Activated T-cell treated with anti-CD3 and anti-CD28 coated beads for 1 hour (primary cell): ENCODE measurements at regions not wholly inside any gene's neighbourhood (a gene's known extent, or its start where the extent isn't known, plus 50 kb on each side); places are given as distances from the start of the nearest gene placed in this dataset.
"Not testable (repeated sequence)": the region's sequence is repeated elsewhere in the genome, so short reads cannot be mapped to it uniquely, and the experiment has no call there.

ENCODE experiments used
- DNase-seq: peaks from one replicate; pipeline ENCODE4 v3.0.0-alpha.2; 2020; ENCODE audit warnings: low read depth

DNA sequence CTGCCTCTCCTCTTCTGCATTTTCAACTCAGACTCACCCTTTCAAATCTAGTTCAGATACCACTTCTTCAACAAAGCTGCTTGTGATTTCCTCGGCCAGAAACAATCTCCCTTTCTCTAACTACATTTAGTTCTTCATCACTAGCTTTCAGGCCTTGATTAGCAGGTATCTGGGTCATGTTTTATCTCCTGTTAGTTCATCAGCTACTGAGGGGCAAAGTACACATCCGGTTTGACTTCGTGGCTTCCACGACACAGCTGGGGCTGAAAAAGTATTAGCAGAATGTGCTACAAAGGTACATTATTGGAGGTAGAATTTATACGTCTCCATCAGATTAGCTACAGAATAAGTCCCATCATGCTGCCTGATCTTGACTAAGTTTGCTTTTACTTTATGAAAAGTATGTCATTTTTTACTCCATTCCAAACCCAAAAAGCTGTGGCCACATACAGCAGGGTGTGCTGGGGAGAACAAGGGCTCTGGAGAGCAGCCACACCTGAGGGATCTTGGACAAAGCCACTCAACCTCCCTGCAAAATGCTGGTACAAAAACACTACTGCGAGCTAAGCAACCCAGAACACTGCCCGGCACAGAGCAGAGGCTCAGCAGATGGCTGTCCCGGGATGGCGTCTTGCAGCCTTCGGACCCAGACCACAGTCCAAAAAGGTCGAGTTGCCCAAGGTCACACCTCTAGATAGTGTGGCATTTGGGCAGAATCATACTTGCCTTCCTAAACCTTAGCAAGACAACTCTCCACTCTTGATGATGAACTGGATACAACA is 120.5 kb upstream of the PRKX start:
- not testable (repeated sequence) for DNase-seq

DNA sequence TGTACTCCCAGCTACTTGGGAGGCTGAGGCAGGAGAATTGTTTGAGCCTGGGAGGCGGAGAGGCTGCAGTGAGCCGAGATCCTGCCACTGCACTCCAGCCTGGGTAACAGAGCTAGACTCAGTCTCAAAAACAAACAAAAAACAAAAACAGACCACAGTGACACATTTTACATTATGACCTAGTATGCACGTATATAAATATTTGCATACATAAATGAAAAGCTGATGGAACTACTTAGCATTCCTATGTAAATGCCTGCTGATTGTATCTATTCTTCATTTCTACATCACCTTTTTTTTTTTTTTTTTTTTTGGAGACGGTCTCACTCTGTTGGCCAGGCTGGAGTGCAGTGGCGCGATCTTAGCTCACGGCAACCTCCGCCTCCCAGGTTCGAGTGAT is 116.6 kb upstream of the PRKX start:
- DNase-seq: not testable (repeated sequence)

DNA sequence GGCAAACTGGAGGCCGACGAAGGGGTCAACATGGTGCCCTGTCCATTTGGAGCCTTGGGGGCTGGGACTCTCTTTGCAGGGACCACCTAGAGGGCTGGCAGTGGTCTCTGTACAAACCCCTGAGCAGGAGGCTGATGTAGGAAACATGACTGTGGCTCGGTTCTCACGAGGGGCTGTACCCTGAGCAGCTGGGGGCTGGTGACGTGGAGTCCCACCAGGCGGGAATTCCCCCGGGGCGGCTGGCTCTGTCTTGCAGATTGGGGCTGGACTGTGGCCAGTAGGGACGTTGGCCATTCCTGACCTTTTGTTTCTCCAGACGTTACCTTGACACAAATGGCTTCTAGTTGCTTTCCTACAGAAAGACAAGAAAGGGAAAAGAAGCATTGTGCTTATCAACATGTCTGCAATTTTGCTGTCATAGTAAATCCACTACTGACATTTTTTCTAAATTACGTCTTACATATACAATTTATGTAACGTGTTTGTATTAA is 115.6 kb upstream of the PRKX start:
- not testable (repeated sequence) for DNase-seq

DNA sequence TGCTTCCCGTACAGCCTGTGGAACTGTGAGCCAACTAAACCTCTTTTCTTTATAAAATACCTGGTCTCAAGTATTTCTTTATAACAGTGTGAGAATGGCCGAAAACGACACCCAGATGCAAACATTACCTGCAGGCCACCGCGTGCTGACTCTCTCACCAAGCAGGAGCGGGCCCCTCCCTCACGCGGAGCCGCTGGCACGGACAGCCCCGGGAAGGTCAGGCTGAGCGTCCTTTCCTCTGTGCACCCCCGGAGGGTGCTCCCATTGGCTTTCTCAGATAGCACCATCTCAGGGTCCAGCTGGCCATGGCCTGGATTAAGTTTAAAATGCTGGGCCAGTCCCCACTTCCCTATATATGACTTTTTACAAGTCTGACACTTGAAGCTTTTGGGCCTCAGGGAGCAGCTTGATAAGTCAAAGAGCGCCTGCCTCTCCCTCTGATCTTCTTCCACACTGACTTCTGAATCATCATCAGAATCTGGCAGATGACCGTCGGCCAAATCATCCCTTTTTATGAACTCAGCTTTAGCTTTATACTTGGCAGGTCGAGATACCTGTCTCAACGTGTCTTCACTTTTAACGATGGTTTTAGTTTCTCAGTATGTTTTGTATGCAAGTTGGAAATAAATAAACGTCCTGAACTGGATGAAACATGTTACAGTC is 115.1 kb upstream of the PRKX start:
- not testable (repeated sequence) for DNase-seq

DNA sequence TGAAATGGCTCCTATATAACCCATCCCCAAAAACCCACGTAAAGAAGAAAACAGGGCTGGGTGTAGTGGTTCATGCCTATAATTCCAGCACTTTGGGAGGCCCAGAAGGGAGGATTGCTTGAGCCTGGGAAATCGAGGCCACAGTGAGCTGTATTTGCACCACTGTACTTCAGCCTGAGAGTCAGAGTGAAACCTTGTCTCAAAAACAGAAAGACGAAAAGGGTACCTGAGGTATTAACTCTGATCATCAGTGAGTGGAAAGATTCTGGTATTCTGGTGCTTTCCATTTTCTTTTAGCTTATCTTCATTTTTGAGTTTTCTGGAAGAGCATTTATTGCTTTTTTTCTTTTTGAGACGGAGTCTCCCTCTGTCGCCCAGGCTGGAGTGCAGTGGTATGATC is 110.6 kb upstream of the PRKX start:
- not testable (repeated sequence) for DNase-seq

DNA sequence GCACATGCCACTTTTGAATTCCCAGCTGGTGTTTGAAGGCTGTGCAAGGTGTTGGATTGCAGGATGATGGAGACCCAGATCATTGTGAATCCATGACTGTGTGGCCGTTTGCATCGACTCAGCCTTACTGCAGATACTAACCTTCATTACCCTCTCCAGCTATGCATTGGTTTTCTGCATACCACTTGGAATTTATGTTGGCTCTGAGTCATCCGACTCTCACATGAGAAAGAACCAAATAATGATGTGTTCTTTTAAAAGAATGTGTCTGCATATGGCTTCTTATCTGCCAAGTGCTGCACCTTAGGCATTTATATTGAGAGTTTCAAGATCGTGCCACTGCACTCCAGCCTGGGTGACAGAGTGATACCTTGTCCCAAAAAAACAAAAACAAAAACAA is 106.7 kb upstream of the PRKX start:
- DNase-seq: no peak

DNA sequence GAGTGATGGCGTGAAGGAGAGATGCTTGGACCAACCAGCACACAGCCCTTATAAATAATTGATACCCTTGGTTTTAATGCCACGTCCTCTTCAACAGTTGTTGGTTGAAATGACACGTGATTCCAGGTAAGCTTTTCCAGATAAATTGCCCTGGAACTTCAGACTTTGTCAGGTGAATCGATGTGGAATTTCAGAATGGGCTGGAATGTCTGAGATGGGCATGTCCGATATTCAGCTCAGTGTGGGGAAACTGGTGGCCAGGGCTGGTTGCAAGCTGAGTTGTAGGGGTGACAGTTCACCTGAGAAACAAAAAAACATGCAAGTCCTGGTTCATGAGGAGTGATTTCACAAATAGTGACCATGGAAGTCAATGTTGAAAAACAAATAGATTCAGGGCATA is 104.0 kb upstream of the PRKX start:
- not testable (repeated sequence) for DNase-seq

DNA sequence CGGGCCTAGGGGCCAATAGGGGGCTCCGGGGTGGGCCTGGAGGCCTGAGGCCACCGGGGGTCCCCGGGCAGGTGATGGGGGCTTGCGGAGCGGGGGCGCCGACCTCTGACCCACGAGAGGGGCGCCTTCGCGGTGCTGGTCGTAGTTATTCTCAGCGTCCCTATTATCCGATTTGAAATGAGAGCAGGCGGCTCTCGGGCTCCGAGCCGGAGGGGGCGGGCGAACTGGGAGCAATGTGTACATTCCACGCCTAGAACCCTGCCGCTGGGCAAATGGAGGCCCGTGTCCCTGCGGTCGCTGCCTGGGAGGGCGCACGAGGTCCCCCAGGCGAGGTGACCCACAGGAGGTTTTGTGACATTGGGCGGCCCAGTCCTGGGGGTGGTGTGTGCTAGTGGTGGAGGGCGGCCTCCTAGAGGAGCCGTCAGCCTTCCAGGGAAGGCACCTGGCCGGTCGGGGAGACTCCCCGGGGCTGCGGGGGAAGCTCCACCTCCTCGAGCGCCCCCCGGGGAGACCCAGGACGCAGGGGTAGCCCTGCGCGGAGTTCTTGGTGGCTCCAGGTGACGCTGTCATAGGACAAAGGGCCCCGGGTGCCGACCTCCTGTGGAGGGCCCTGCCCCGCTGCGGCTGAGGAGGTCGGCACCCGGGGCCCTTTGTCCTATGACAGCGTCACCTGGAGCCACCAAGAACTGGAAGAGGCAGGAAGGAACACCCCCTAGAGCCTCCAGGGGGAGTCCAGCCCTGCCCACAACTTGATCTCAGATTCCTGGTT is 102.6 kb upstream of the PRKX start:
- DNase-seq: peak; percentile 5

DNA sequence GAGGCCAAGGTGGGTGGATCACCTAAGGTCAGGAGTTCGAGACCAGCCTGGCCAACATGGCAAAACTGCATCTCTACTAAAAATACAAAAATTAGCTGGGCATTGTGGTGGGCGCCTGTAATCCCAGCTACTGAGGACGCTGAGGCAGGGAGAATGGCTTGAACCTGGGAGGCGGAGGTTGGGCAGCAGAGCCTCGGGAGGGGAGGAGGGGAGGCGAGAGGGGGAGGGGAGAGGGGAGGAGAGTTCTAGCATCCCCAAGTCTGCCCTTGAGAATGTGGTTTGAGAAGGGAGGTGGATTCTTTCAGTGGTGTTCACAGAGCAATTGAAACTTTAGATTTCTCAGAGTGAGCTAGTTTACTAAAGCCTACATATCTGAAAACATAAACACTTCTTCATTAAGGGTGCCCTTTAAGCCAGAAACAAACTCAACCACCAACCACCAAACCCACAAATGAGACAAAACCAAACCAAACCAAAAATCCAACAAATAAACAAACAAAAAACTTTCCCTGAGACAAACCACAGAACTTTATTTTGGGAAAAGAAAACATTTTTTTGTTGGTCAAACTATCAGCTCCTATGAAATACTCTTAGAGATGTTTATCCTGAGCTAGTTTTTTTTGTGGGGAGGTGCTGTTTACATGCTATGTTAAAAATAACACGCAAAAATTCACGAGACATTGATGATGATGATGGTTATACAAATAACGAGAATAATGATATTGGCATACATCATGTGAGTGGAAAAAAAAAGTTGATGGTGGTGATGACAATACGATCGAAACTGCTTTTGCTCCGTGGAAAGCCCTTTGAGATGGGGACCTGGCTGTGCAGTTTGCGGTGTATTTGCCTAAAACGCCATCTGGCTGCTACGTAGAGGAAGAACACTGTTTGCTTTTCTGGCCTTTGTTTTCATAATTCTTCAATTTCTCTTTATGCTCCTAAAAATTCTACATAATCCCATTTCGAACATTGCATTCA is 98.2 kb upstream of the PRKX start:
- no peak for DNase-seq

DNA sequence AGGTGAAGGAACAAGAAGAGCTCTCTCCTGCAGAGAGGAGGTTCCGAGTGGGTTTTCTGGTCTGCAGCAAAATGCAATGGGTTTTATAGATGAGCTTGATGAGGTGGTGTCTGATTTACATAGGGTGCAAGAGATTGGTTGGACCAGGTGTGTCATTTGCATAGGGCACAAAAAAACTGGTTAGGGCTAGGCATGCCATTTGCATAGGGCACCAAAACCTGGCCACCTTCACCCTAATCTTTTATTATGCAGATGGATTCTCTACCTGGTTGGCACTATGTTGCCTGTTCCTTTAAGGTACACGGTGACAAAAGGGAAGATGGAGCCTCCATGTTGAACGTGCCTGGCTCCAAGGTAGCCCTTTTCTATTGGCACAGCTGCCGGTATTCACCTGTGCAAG is 94.5 kb upstream of the PRKX start:
- DNase-seq: no peak

DNA sequence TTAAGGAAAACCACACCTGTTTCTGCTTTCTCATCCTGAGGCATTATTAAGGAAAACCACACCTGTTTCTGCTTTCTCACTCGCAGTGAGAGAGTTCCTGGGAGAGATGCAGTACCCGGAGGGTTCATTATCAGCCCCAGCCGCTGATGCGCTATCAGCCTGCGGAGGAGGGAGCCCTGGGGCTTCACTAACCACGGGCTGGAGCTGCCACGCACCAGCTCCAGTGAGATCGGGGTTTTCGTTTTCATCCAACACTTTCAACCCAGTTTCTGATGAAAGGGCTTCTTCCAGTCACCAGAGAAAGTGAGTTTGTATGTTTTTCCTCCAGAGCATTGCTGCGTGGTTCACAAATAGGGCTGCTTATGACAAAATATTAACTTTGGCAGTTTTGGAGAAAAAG is 93.2 kb upstream of the PRKX start:
- DNase-seq: no peak

DNA sequence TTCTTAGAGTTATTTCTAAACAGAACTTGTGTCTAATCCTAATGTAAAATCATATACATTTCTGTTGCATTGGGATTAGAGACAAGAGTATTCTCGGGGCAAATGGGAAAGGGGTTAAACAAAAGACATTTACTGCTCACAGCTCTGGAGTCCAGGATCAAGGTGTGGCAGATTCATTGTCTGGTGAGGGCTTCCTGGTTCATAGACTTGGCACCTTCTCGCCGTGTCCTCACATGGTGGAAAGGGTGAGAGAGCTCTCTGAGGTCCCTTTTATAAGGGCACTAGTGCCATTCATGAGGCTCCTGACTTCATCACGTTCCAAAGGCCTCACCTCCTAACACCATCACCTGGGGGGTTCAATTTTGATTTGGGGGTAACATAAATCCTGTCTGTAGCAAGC is 90.3 kb upstream of the PRKX start:
- no peak for DNase-seq

DNA sequence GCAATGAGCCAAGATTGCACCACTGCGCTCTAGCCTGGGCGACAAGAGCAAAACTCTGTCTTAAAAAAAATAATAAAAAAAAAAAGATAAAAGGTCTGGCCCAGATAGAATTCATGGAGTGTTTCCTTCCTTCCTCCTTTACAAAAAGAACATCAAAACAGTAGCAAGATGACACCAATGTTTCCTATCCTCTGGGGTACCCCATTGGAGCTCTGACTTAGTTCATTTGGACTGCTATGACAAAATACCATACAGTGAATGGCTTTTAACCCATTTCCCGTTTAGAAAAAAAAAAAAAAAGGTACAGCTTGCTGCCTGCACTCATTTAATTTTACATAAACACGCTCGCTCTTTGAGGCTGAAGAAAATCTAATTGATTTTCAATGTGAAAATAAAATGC is 89.9 kb upstream of the PRKX start:
- DNase-seq: no peak

DNA sequence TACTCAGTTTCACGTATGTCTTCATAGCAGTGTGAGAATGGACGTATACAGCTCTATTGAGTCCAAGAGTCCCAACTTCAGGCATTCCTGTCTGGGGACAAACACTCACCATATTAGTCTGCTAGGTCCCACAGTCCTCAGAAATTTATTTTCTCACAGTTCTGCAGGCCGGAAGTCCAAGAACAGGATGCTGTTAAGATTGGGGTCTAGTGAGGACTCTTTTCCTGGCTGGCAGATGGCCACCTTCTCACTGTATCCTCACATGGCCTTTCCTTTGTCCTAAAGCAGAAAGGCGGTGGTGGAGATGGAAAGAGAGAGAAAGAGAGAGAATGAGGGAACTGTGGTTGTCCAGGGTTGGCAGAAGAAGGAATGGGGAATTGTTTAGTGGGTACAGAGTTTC is 82.0 kb upstream of the PRKX start:
- not testable (repeated sequence) for DNase-seq

DNA sequence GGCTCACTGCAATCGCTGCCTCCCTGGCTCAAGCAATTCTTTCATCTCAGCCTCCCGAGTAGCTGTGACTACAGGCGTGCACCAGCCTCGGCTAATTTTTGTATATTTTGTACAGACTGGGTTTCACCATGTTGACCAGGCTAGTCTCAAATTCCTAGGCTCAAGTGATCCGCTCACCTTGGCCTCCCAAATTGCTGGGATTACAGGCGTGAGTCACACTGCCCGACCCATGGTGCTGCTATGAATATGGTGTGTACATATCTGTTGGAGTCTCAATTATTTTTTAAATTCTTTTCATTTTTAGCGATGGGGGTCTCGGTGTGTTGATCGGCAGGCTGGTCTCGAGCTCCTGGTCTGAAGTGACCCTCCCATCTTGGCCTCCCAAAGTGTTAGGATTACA is 78.0 kb upstream of the PRKX start:
- no peak for DNase-seq

DNA sequence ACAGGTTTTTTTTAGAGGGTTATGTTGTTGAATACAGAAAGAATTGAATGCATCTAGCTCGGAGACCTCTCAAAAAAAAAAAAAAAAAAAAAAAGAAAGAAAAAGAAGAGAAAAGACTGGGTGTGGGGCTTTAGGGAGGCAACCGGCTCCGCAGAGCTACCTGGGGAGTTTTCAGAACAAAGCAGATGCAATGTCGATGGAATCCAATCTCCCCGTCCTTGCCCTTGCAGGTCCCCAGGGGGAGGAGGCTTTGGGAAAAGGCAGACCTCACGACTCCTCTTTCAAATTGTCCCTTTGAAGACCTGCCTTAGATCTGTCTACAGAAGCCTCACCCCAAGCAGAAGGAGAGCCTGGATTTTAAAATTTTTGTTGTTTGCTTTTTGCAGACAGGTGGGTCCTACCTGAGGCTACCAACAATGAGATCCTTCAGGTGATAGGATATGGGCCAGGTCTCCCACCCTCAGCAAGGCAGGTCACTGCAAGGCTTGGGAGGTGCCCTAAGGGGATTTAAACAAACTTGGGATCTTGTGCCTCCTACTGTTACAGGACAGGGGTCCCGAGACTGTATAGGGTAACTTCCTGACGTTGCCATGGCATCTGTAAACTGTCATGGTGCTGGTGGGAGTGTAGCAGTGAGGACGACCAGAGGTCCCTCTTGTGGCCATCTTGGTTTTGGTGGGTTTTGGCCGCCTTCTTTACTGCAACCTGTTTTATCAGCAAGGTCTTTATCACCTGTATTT is 75.2 kb upstream of the PRKX start:
- DNase-seq: no peak

DNA sequence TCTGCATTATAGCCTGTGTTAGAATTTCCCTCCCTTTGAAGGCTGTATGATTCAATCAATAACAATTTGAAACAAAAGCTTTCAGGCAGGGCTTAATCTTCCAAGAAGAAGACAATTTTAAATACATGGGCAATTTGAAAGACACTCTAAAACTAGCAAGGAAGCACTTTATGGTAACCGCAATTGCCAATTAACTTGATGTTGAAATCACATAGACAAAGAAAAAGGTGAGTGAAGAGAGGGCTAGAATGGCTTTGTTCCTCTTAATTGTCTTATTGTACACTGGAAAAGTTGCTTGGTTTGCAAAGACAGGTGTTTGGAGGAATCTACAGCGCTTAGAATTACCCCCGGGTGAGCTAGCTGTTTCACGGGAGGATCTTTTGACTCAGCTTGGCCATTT is 74.4 kb upstream of the PRKX start:
- DNase-seq: no peak

DNA sequence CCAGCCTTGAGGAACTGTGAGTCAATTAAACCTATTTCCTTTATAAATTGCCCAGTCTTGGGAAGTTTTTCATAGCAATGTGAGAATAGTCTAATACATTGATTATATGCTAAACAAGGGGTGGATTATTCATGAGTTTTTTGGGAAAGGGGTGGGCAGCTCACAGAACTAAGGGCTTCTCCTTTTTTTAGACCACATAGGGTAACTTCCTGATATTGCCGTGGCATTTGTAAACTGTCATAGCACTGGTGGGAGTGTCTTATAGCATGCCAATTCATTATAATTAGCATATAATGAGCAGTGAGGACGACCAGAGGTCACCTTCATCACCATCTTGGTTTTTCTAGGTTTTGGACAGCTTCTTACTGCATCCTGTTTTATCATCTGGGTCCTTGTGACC is 72.4 kb upstream of the PRKX start:
- DNase-seq: not testable (repeated sequence)

DNA sequence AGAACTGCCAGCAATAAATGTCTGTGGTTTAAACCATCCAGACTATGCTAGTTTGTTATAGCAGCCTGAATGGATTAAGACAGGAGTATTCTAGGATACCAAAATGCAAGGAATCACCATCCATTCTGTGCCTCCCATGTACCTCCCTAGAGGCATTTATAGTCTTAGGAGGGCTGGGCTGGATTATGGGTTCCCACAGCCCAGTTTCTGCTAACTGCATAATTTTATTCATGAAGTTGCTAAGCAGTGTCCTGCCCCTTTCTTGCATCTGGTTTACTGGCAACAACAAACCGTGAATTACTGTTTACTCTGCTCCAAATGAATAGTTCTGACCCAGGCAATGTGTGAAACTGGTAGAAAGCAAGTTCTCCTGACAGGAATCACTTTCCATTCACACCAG is 67.1 kb upstream of the PRKX start:
- no peak for DNase-seq

DNA sequence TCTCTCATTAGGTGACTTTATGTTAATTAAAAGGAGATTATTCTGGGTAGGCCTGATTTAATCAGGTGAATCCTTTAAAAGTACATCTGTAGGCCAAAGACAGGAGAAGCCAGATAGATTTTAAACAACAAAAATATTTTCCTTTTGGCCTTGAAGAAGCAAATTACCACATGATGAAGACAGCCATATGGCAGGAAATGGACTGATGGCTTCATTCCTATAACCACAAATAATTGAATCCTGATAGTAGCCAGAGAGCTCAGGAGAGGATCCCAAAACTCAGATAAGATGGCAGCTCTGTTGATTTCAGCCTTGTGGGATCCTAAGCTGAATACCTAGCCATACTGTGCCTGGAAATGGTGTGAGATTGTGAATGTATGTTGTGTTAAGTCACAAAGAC is 66.1 kb upstream of the PRKX start:
- no peak for DNase-seq

DNA sequence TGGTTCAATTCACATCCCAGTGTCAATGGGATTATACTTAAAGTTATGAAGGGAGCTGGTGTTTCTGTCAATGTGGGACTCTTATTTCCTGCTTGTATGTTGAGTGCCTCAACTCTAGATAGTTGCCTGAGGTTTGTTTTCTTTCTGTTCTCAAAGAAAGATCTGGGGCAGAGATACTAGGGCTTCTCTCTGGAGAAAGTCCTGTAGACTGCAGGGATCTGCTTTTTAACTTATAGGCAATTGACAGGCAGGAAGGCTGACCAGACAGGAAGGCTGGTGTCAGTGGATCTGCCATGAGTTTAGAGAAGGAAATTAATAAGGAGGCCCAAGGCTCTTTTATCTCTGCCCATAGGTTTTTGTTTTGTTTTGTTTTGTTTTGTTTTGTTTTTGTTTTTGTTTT is 64.0 kb upstream of the PRKX start:
- DNase-seq: no peak
